HepG2 (cell line): ENCODE measurements at regions not wholly inside any gene's neighbourhood (a gene's known extent, or its start where the extent isn't known, plus 50 kb on each side); places are given as distances from the start of the nearest gene placed in this dataset.

Experiments
- ATAC-seq: fragments of 200-7000 bp; cut with Tn5 transposase; 3 replicates; pipeline ENCODE4 v1.9.1; 2020; ENCODE audit warnings: mild to moderate bottlenecking, moderate library complexity
- BruUV-seq: library from RNA; stranded (reverse); fragments of 400-500 nt; replicated peaks from 2 replicates; lab custom pipeline; 2021; lab: Mats Ljungman, UMichigan
- CTCF ChIA-PET: fragments of 300-600 bp; formaldehyde crosslinking; extraction: SDS; loops from one replicate; lab custom pipeline; 2021; ENCODE audit warnings: low total read pairs, inconsistent platforms, low intra/inter-chr PET ratio; lab: Yijun Ruan, JAX
- POLR2A ChIA-PET: fragments of 350-600 bp; sonication (Branson Sonifier 250); formaldehyde crosslinking; loops from one replicate; lab custom pipeline; 2020; ENCODE audit warnings: antibody characterized with exemption, inconsistent platforms; lab: Yijun Ruan, JAX
- DNase-seq: peaks from one replicate; pipeline ENCODE4 v3.0.0-alpha.2; 2015; ENCODE audit warnings: low spot score
- FAIRE-seq: peaks from 3 replicates; lab custom pipeline; 2011; peaks lifted over from hg19 to GRCh38; lab: Jason Lieb, UNC
- H2AFZ ChIP-seq: one replicate; pipeline ENCODE4 v1.6.1; 2011; ENCODE audit warnings: low read length, inconsistent platforms
- H3K27ac ChIP-seq: fragments of 300-600 bp; 3 replicates; pipeline ENCODE4 v1.8.0; 2011; ENCODE audit warnings: mixed run types, mild to moderate bottlenecking, mixed read lengths, low read length, inconsistent platforms; ENCODE audit not compliant: insufficient read depth; ENCODE audit errors: extremely low read length
- H3K27me3 ChIP-seq, 2 experiments: fragments of 200-600 bp in 1 of 2; 2 replicates in 1 of 2; 3 replicates in 1 of 2; pipeline versions ENCODE4 v1.6.0 to v1.8.0; 2011; ENCODE audit warnings: low read length in 2 of 2, mild to moderate bottlenecking in 2 of 2, moderate library complexity in 2 of 2, inconsistent platforms in 1 of 2; ENCODE audit not compliant: insufficient read depth in 2 of 2, control insufficient read depth in 1 of 2
- H3K36me3 ChIP-seq, 2 experiments: fragments of 200-600 bp in 1 of 2; replicated peaks in 1 of 2; 2 replicates in 1 of 2; 3 replicates in 1 of 2; pipeline versions ENCODE4 v1.5.1 to v1.8.0; 2011; ENCODE audit warnings: low read length in 2 of 2, inconsistent platforms in 1 of 2; ENCODE audit not compliant: insufficient read depth in 2 of 2, control insufficient read depth in 1 of 2
- H3K4me1 ChIP-seq: 2 replicates; pipeline ENCODE4 v1.5.1; 2012; ENCODE audit warnings: low read length, inconsistent platforms; ENCODE audit not compliant: insufficient read depth
- H3K4me2 ChIP-seq: 2 replicates; pipeline ENCODE4 v1.6.0; 2011; ENCODE audit warnings: low read depth, low read length, inconsistent platforms
- H3K4me3 ChIP-seq, 3 experiments: fragments of 200-600 bp in 1 of 3; sonication (generic), shearing (Covaris generic) in 1 of 3; replicated peaks in 1 of 3; 2 replicates each; pipeline ENCODE4 v1.5.1; 2011 to 2016; ENCODE audit warnings: low read length in 3 of 3, inconsistent platforms in 2 of 3, low read depth in 2 of 3, mild to moderate bottlenecking in 2 of 3, control low read depth in 1 of 3, mixed read lengths in 1 of 3; ENCODE audit not compliant: insufficient read depth in 1 of 3
- H3K79me2 ChIP-seq: one replicate; pipeline ENCODE4 v1.6.1; 2011; ENCODE audit warnings: low read length, inconsistent platforms; ENCODE audit not compliant: insufficient read depth
- H3K9ac ChIP-seq: 2 replicates; pipeline ENCODE4 v1.6.0; 2011; ENCODE audit warnings: mild to moderate bottlenecking, low read depth, low read length, inconsistent platforms; ENCODE audit not compliant: insufficient read depth
- H3K9me3 ChIP-seq: 2 replicates; pipeline ENCODE4 v1.5.1; 2012; ENCODE audit warnings: mild to moderate bottlenecking, low read length
- H4K20me1 ChIP-seq: 2 replicates; pipeline ENCODE4 v1.6.0; 2011; ENCODE audit warnings: inconsistent platforms, mild to moderate bottlenecking, low read length, moderate library complexity; ENCODE audit not compliant: insufficient read depth
- ATF7 ChIP-seq, 2 experiments: fragments of 450-650 bp in 1 of 2; sonication (generic) in 1 of 2; formaldehyde crosslinking in 1 of 2; IDR thresholded peaks; 2 replicates each; pipeline versions ENCODE4 v1.4.0 to v1.6.1; 2016 to 2020; ENCODE audit warnings: antibody characterized with exemption in 1 of 2, mild to moderate bottlenecking in 1 of 2, missing genetic modification reagents in 1 of 2
- BORCS8-MEF2B ChIP-seq: sonication (generic); formaldehyde crosslinking; IDR thresholded peaks from 2 replicates; pipeline ENCODE4 v1.8.0; 2022; ENCODE audit warnings: mild to moderate bottlenecking, missing genetic modification reagents
- MEF2D ChIP-seq: sonication (generic); formaldehyde crosslinking; IDR thresholded peaks from 2 replicates; pipeline ENCODE4 v1.5.1; 2020; ENCODE audit warnings: mild to moderate bottlenecking, missing genetic modification reagents
- RAD21 ChIP-seq: fragments of 450-650 bp; formaldehyde crosslinking; IDR thresholded peaks from 2 replicates; pipeline ENCODE4 v1.5.0; 2020; ENCODE audit warnings: mild to moderate bottlenecking
- REPIN1 ChIP-seq: sonication (generic); formaldehyde crosslinking; IDR thresholded peaks from 2 replicates; pipeline ENCODE4 v1.8.0; 2022; ENCODE audit warnings: missing genetic modification reagents, low read depth, mild to moderate bottlenecking, borderline replicate concordance
- SMC3 ChIP-seq: IDR thresholded peaks from 2 replicates; pipeline ENCODE4 v1.6.1; 2011; ENCODE audit warnings: low read length, improper control_type of control experiment
- ZNF232 ChIP-seq: sonication (generic); formaldehyde crosslinking; IDR thresholded peaks from 2 replicates; pipeline ENCODE4 v1.4.0; 2020; ENCODE audit warnings: missing genetic modification reagents, borderline replicate concordance
- ZNF574 ChIP-seq: sonication (generic); formaldehyde crosslinking; IDR thresholded peaks from 2 replicates; pipeline ENCODE4 v1.4.0; 2020; ENCODE audit warnings: missing genetic modification reagents
- ZNF687 ChIP-seq: sonication (generic); formaldehyde crosslinking; IDR thresholded peaks from 2 replicates; pipeline ENCODE4 v1.5.1; 2020; ENCODE audit warnings: mild to moderate bottlenecking, missing genetic modification reagents, moderate library complexity
- whole genome bisulfite sequencing: methylation state at CpG from one replicate; pipeline ENCODE4 v1.1.6; 2017; ENCODE audit warnings: low lambda C conversion rate; 5-methylcytosine and 5-hydroxymethylcytosine counted together
- in situ Hi-C: cut with HindIII; loops from 2 replicates; pipeline ENCODE4 v1.10.0; 2017; ENCODE audit warnings: low pct_unique_long_range_greater_than_20kb; ENCODE audit not compliant: extremely low pct_ligation_motif_present
- intact Hi-C: fragments of 100-400 bp; cut with micrococcal nuclease; formaldehyde crosslinking; loops from one replicate; pipeline ENCODE4 v1.10.0; 2022; ENCODE audit not compliant: unreplicated experiment

- Histone ChIP-seq H3K36me3 (peaks cover 0 to 2% of the 10 kb centered on the region in 2 experiments; a peak in 2 of 5 replicates), H4K20me1 (peaks cover 6% of the 10 kb centered on the region; the same call in 1 of the 2 replicates), H3K27ac (no peak overlapping the region), H3K4me2 (no peak overlapping the region), H2AFZ (no peak overlapping the region), H3K79me2 (peaks cover 3% of the 10 kb centered on the region), H3K9me3 (no peaks in the 10 kb centered on the region), H3K4me1 (no peaks in the 10 kb centered on the region), H3K9ac (no peak overlapping the region), H3K4me3 (no peak overlapping the region), H3K27me3 (no peaks in the 10 kb centered on the region; a peak in 1 of 5 replicates)
- ATAC-seq (no peak), DNase-seq (no peak), FAIRE-seq (no peak)
- no peak for TF ChIP-seq ZNF574 (CRISPR knock-in tag)
- peak; percentile 11; the same call in 1 of the 2 replicates for TF ChIP-seq ATF7 (IDR thresholded peaks at IDR 0.05)
- TF ChIP-seq ATF7 (CRISPR knock-in tag; IDR thresholded peaks at IDR 0.05) = no peak
- no TSS peak for BruUV-seq
- ChIA-PET CTCF (no interaction called here), POLR2A (no interaction called here)
- in situ Hi-C loops = no loop called here
- 76% methylated on average over 5 of the region's 5 CpGs for WGBS
- intact Hi-C loops = no loop called here
Observed at GRCh38 chr17:20941872-20942271, 100.9 kb downstream of the USP22 start.

GRCh38 chr17:20944014-20944865 is 98.6 kb downstream of the USP22 start:
- ChIA-PET POLR2A (no interaction called here), CTCF (interaction anchor here (1.9 kb wide), 1 partner anchor 49 kb away, joined by 11 read pairs; no protein-coding TSS in a partner anchor)
- no peak overlapping the region for H3K4me2 ChIP-seq
- peaks cover 3% of the 10 kb centered on the region for H3K79me2 ChIP-seq
- FAIRE-seq (peak; percentile 76), DNase-seq (peak; percentile 37), ATAC-seq (peak; percentile 97)
- no peaks in the 10 kb centered on the region; a peak in 1 of 5 replicates for H3K27me3 ChIP-seq
- H3K27ac ChIP-seq = no peak overlapping the region
- H4K20me1 ChIP-seq = peaks cover 6% of the 10 kb centered on the region; the same call in 1 of the 2 replicates
- H3K4me1 ChIP-seq = no peaks in the 10 kb centered on the region
- 63% methylated on average over 9 of the region's 12 CpGs for WGBS
- no TSS peak for BruUV-seq
- no peak overlapping the region for H3K4me3 ChIP-seq
- peaks cover 0 to 5% of the 10 kb centered on the region in 2 experiments; a peak in 1 of 5 replicates for H3K36me3 ChIP-seq
- intact Hi-C loops (loop anchor here (1.0 kb wide), 1 partner anchor 49 kb away; no protein-coding TSS in a partner anchor), in situ Hi-C loops (no loop called here)
- no peak overlapping the region for H3K9ac ChIP-seq
- no peak overlapping the region for H2AFZ ChIP-seq
- H3K9me3 ChIP-seq = no peaks in the 10 kb centered on the region
- TF ChIP-seq REPIN1 (CRISPR knock-in tag) (peak; percentile 46; the same call in 1 of the 2 replicates), BORCS8-MEF2B (CRISPR knock-in tag) (0 out of 2 replicates have a peak, but pooled peaks have one; percentile 43), RAD21 (CRISPR knock-in tag) (0 out of 2 replicates have a peak, but pooled peaks have one; percentile 48), ZNF232 (CRISPR knock-in tag) (no peak), SMC3 (peak; percentile 52), ZNF687 (0 out of 2 replicates have a peak, but pooled peaks have one; percentile 20), MEF2D (CRISPR knock-in tag) (no peak)
